SH-SY5Y (cell line): ENCODE measurements at regions not wholly inside any gene's neighbourhood (a gene's known extent, or its start where the extent isn't known, plus 50 kb on each side); places are given as distances from the start of the nearest gene placed in this dataset.

Experiments
- GATA2 ChIP-seq: IDR thresholded peaks from 2 replicates; pipeline ENCODE4 v1.6.1; 2011; ENCODE audit warnings: mild to moderate bottlenecking, low read depth, low read length
- GATA3 ChIP-seq: IDR thresholded peaks from 2 replicates; pipeline ENCODE4 v1.6.1; 2011; ENCODE audit warnings: low read depth, mild to moderate bottlenecking, low read length, moderate library complexity

DNA sequence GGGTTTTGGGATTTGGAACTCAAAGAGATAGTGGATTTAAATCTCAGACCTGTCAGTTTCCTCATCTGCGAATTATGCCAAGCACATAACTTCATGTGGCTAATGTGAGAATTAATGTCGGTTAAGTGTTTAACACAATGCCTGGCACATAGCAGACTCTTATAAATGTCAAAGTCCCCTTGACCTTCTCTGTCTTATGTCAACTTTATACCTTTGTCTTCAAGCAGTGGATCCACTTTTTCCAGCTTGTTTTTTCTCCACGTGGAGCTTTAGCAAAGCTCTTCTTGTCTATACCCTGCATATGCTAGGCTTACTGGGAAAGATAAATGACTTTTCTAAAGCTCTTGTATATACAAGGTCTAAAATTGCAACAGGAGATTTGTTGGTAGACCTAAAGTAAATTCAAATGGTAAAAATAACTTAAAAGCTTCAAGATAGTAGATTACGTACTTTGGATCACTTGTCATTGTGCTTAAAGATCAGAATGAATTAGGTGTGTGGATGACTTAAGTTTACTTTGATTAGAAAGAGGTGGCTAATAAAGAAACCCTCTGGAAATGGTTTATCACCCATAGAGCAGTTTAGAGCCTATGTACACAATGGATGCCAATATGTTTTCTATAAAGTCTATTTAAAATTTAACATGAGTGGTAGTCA, 318.3 kb upstream of the SORL1-AS1 start:
- TF ChIP-seq GATA2 (no peak), GATA3 (no peak)
